A549 (cell line): ENCODE measurements at regions not wholly inside any gene's neighbourhood (a gene's known extent, or its start where the extent isn't known, plus 50 kb on each side); places are given as distances from the start of the nearest gene placed in this dataset.

Source experiments
- ATAC-seq, 2 experiments: fragments of 200-7000 bp in 1 of 2; fragments of >200 bp in 1 of 2; cut with Nextera tagmentation in 1 of 2; cut with Tn5 transposase in 1 of 2; 3 replicates each; pipeline versions ENCODE4 v1.8.0 to v1.9.1; 2018 to 2020; ENCODE audit warnings: mild to moderate bottlenecking in 1 of 2, moderate library complexity in 1 of 2
- CTCF ChIA-PET: fragments of 300-600 bp; sonication (Branson Sonifier 250); formaldehyde crosslinking; extraction: SDS; loops from one replicate; lab custom pipeline; 2021; ENCODE audit warnings: antibody characterized with exemption, inconsistent platforms; lab: Yijun Ruan, JAX
- POLR2A ChIA-PET: fragments of 350-600 bp; formaldehyde crosslinking; extraction: SDS; loops from one replicate; lab custom pipeline; 2021; ENCODE audit warnings: antibody characterized with exemption, inconsistent platforms; lab: Yijun Ruan, JAX
- DNase-seq, 2 experiments: peaks; one replicate each; pipeline versions ENCODE4 v3.0.0 to v3.0.0-alpha.2; 2011 to 2016; ENCODE audit warnings: low read depth in 1 of 2, low spot score in 1 of 2
- FAIRE-seq: peaks from 2 replicates; lab custom pipeline; 2011; peaks lifted over from hg19 to GRCh38; lab: Jason Lieb, UNC
- H3K27ac ChIP-seq, 2 experiments: fragments of >200 bp; sonication (Bioruptor Twin); formaldehyde crosslinking; 3 replicates each; pipeline ENCODE4 v1.5.1; 2016 to 2017
- H3K4me1 ChIP-seq: fragments of >200 bp; sonication (Bioruptor Twin); formaldehyde crosslinking; 3 replicates; pipeline ENCODE4 v1.6.1; 2016
- H3K4me2 ChIP-seq: fragments of >200 bp; sonication (Bioruptor Twin); formaldehyde crosslinking; 3 replicates; pipeline ENCODE4 v1.6.1; 2016
- H3K4me3 ChIP-seq: fragments of >200 bp; sonication (Bioruptor Twin); formaldehyde crosslinking; 3 replicates; pipeline ENCODE4 v1.5.1; 2016
- H3K9me3 ChIP-seq: fragments of >200 bp; sonication (Bioruptor Twin); formaldehyde crosslinking; 3 replicates; pipeline ENCODE4 v1.6.1; 2016
- BCL3 ChIP-seq: fragments of >200 bp; sonication (Bioruptor Twin); formaldehyde crosslinking; IDR thresholded peaks from 3 replicates; pipeline ENCODE4 v1.6.1; 2016
- BHLHE40 ChIP-seq: IDR thresholded peaks from 2 replicates; pipeline ENCODE4 v1.6.1; 2012; ENCODE audit warnings: low read depth, low read length, inconsistent platforms
- CHD4 ChIP-seq: fragments of 200-600 bp; sonication (generic); IDR thresholded peaks from 2 replicates; pipeline ENCODE4 v1.6.1; 2016; ENCODE audit warnings: antibody characterized with exemption, mild to moderate bottlenecking, borderline replicate concordance
- EHMT2 ChIP-seq: fragments of 200-600 bp; sonication (generic); IDR thresholded peaks from 2 replicates; pipeline ENCODE4 v1.6.1; 2016; ENCODE audit warnings: antibody characterized with exemption, low read depth, mild to moderate bottlenecking, moderate library complexity
- EP300 ChIP-seq, 2 experiments: fragments of >200 bp; sonication (Bioruptor Twin); formaldehyde crosslinking; IDR thresholded peaks; 2 replicates in 1 of 2; 3 replicates in 1 of 2; pipeline ENCODE4 v1.6.1; 2016 to 2017
- RAD21 ChIP-seq, 2 experiments: fragments of >200 bp in 1 of 2; sonication (Bioruptor Twin) in 1 of 2; formaldehyde crosslinking in 1 of 2; IDR thresholded peaks in 1 of 2; conservative IDR thresholded peaks in 1 of 2; 2 replicates in 1 of 2; 3 replicates in 1 of 2; pipeline ENCODE4 v1.6.1; 2012 to 2018; ENCODE audit warnings: inconsistent platforms in 1 of 2
- REST ChIP-seq: fragments of 200-600 bp; sonication (generic); IDR thresholded peaks from 2 replicates; pipeline ENCODE4 v1.6.1; 2016; ENCODE audit warnings: antibody characterized with exemption, mild to moderate bottlenecking, moderate library complexity
- RFX5 ChIP-seq: fragments of 450-650 bp; IDR thresholded peaks from 2 replicates; pipeline ENCODE4 v1.7.1; 2014; ENCODE audit warnings: antibody characterized with exemption, mild to moderate bottlenecking, moderate library complexity
- TFCP2L1 ChIP-seq: fragments of 250-450 bp; sonication (Bioruptor Pico); IDR thresholded peaks from 2 replicates; pipeline ENCODE4 v1.5.0; 2021; ENCODE audit warnings: mild to moderate bottlenecking
- TP53 ChIP-seq: fragments of 250-450 bp; sonication (Bioruptor Pico); IDR thresholded peaks from 2 replicates; pipeline ENCODE4 v1.5.0; 2021; ENCODE audit warnings: mild to moderate bottlenecking, moderate library complexity
- USF2 ChIP-seq: fragments of 450-650 bp; IDR thresholded peaks from 2 replicates; pipeline ENCODE4 v1.6.1; 2014; ENCODE audit warnings: antibody characterized with exemption
- ZC3H11A ChIP-seq: fragments of 450-650 bp; IDR thresholded peaks from 2 replicates; pipeline ENCODE4 v1.6.1; 2014; ENCODE audit warnings: antibody characterized with exemption, mild to moderate bottlenecking
- WGBS: methylation state at CpG from one replicate; pipeline ENCODE4 v1.1.6; 2017; ENCODE audit errors: missing lambda C conversion rate; 5-methylcytosine and 5-hydroxymethylcytosine counted together

GRCh38 chr5:147956842-147957223 lies 50.5 kb upstream of the C5orf46 start (continued):
- TF ChIP-seq REST (no peak), EHMT2 (no peak), BHLHE40 (no peak), RAD21 (conservative IDR thresholded peaks at IDR 0.05 in 1 of 2, IDR thresholded peaks at IDR 0.05 in 1 of 2) (no peak)

DNA sequence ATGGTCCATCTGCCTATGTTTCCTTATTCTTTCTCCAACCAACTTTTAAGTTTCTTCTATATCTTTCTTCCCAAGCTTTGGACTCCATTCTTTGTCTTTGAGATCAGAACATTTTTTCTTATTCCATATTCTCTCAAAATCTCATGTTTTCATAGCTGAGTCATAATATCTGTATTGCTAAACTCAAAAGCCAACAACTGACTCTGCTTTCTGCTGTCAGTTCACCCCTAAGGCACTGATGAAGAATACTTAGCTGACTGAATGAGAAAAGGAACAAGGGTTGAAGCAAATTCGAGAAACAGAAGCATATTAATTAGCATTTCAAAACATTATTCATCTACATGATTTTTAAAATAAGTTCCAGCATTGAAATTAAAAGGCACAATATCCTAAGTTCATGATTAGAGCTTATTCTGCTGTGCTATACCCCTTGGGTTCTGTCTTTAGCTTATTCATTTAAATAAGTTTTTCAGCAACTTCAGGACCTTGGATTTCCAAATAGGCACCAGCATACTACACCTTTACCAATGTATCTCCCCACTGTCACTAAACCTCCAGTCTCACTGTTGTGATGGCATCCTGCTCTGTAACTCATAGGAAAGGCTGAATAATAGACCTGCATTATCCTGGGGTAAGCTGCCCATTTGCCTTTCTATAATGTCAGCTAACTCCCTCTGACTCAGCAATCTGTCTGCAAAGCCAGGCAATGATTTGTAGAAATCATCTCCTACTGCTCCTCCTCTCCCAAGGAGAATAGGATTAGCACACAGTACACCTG lies 49.9 kb upstream of the C5orf46 start:
- CTCF ChIA-PET, result interaction anchor here (1.1 to 1.7 kb wide), 2 partner anchors 166 to 775 kb away, joined by 3 to 7 read pairs; no protein-coding TSS in a partner anchor
- FAIRE-seq (no peak), ATAC-seq (no peak), DNase-seq (no peak)
- no peak for TF ChIP-seq BCL3
- no peak for TF ChIP-seq ZC3H11A
- no peak for TF ChIP-seq USF2
- TF ChIP-seq TP53 (CRISPR knock-in tag), result no peak
- no peak for TF ChIP-seq CHD4
- no peak for TF ChIP-seq EP300 (IDR thresholded peaks at IDR 0.05)
- no peak for TF ChIP-seq TFCP2L1 (CRISPR knock-in tag)
- no peak for TF ChIP-seq RFX5
- Histone ChIP-seq H3K27ac (no peak overlapping the region), H3K4me3 (no peak overlapping the region), H3K4me1 (no peaks in the 10 kb centered on the region), H3K9me3 (no peaks in the 10 kb centered on the region), H3K4me2 (no peak overlapping the region)
- POLR2A ChIA-PET, result no interaction called here
- WGBS, result 0% methylated on average over 1 of the region's 1 CpG
